OCI-LY1 (cell line): ENCODE measurements at regions not wholly inside any gene's neighbourhood (a gene's known extent, or its start where the extent isn't known, plus 50 kb on each side); places are given as distances from the start of the nearest gene placed in this dataset.

Experiments
- EZH2 ChIP-seq: fragments of 200-600 bp; sonication (generic), shearing (Covaris generic); IDR thresholded peaks from 2 replicates; pipeline ENCODE4 v1.8.0; 2017; ENCODE audit warnings: borderline replicate concordance, mixed run types, mild to moderate bottlenecking, antibody characterized with exemption, low read length, moderate library complexity, mixed read lengths
- TF ChIP-seq, protein P1 (sequence below): fragments of 200-600 bp; sonication (generic), shearing (Covaris generic); IDR thresholded peaks from 2 replicates; pipeline ENCODE4 v1.5.1; 2017; ENCODE audit warnings: mild to moderate bottlenecking, antibody characterized with exemption, low read length, moderate library complexity, mixed read lengths

DNA sequence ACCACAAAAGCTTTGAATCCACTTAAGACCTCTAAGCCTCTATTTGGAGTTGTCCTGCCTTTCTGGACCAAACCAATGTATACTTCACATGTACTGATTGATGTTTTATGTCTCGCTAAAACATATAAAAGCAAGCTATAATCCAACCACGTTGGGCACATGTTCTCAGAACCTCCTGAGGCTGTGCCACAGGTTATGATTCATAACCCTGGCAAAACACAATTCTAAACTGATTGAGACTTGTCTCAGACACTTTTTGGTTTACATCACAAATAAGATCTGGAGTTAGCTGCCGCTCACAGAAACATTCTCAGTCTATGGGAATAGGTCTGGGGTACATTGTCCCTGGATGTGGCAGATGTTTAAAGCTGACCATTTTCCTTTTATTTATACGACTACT, 53.4 kb upstream of the EPHA6 start:
- TF ChIP-seq EZH2, result no peak
- TF ChIP-seq, protein P1, sequence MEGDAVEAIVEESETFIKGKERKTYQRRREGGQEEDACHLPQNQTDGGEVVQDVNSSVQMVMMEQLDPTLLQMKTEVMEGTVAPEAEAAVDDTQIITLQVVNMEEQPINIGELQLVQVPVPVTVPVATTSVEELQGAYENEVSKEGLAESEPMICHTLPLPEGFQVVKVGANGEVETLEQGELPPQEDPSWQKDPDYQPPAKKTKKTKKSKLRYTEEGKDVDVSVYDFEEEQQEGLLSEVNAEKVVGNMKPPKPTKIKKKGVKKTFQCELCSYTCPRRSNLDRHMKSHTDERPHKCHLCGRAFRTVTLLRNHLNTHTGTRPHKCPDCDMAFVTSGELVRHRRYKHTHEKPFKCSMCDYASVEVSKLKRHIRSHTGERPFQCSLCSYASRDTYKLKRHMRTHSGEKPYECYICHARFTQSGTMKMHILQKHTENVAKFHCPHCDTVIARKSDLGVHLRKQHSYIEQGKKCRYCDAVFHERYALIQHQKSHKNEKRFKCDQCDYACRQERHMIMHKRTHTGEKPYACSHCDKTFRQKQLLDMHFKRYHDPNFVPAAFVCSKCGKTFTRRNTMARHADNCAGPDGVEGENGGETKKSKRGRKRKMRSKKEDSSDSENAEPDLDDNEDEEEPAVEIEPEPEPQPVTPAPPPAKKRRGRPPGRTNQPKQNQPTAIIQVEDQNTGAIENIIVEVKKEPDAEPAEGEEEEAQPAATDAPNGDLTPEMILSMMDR, result no peak
